NB4 (cell line): ENCODE measurements at regions not wholly inside any gene's neighbourhood (a gene's known extent, or its start where the extent isn't known, plus 50 kb on each side); places are given as distances from the start of the nearest gene placed in this dataset.

ENCODE experiments used
- TF ChIP-seq, protein P1 (sequence below): IDR thresholded peaks from 2 replicates; pipeline ENCODE4 v1.6.1; 2011; ENCODE audit warnings: low read depth, low read length
- TF ChIP-seq, protein P2 (sequence below): IDR thresholded peaks from one replicate; pipeline ENCODE4 v1.5.1; 2012; ENCODE audit warnings: low read depth, low read length

DNA sequence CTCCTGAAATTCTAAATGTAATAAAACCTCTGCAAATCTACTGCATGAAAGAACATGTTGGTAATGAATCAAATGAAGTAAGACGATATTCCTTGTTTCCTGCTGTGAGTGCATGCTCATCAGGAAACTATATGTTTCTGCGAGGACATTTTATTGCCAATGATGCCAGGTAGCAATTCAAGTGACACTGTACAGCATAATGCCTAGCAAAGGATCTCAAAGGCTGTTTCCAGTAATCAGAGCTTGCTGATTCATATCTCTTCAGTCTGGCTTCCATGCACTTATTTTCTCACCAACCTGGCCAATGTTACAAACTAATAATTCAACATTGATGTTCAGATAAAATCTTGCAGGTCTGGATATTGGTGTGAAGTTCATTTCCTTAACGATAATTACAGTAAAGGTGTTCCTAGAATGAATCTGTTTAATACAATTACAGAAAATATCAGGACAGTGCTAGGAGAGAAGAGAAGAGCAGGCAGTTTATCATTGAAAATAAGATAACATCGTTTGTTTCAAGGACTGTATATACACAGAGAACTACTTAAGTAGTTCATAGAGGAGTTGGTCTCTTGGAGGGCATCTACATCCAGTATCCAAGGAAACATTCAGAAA, 568.5 kb upstream of the SOX11 start:
- TF ChIP-seq, protein P1, sequence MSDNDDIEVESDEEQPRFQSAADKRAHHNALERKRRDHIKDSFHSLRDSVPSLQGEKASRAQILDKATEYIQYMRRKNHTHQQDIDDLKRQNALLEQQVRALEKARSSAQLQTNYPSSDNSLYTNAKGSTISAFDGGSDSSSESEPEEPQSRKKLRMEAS = no peak
- TF ChIP-seq, protein P2, sequence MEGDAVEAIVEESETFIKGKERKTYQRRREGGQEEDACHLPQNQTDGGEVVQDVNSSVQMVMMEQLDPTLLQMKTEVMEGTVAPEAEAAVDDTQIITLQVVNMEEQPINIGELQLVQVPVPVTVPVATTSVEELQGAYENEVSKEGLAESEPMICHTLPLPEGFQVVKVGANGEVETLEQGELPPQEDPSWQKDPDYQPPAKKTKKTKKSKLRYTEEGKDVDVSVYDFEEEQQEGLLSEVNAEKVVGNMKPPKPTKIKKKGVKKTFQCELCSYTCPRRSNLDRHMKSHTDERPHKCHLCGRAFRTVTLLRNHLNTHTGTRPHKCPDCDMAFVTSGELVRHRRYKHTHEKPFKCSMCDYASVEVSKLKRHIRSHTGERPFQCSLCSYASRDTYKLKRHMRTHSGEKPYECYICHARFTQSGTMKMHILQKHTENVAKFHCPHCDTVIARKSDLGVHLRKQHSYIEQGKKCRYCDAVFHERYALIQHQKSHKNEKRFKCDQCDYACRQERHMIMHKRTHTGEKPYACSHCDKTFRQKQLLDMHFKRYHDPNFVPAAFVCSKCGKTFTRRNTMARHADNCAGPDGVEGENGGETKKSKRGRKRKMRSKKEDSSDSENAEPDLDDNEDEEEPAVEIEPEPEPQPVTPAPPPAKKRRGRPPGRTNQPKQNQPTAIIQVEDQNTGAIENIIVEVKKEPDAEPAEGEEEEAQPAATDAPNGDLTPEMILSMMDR = no peak
